ES-I3 (cell line): ENCODE measurements at regions not wholly inside any gene's neighbourhood (a gene's known extent, or its start where the extent isn't known, plus 50 kb on each side); places are given as distances from the start of the nearest gene placed in this dataset.
"Not testable (repeated sequence)": the region's sequence is repeated elsewhere in the genome, so short reads cannot be mapped to it uniquely, and the experiment has no call there.

Experiments used
- H3K36me3 ChIP-seq: 2 replicates; pipeline ENCODE4 v1.6.1; 2013; ENCODE audit warnings: mild to moderate bottlenecking, low read length, control low read depth, moderate library complexity; ENCODE audit not compliant: insufficient read depth
- H3K4me1 ChIP-seq: 2 replicates; pipeline ENCODE4 v1.6.1; 2013; ENCODE audit warnings: mild to moderate bottlenecking, control low read depth, low read length; ENCODE audit not compliant: insufficient read depth
- H3K9ac ChIP-seq: 2 replicates; pipeline ENCODE4 v1.6.1; 2013; ENCODE audit warnings: low read depth, mild to moderate bottlenecking, low read length, moderate library complexity
- H3K9me3 ChIP-seq: 2 replicates; pipeline ENCODE4 v1.6.1; 2013; ENCODE audit warnings: mild to moderate bottlenecking, low read length, moderate library complexity; ENCODE audit not compliant: control insufficient read depth, insufficient read depth

- not testable (repeated sequence) for H3K4me1 ChIP-seq, H3K9me3 ChIP-seq, H3K9ac ChIP-seq, H3K36me3 ChIP-seq
These were observed 207.2 kb downstream of the NPIPA7 start for GRCh38 chr16:16586073-16586651.

- not testable (repeated sequence) for H3K9ac ChIP-seq, H3K36me3 ChIP-seq, H3K4me1 ChIP-seq, H3K9me3 ChIP-seq
These were observed 208.0 kb downstream of the NPIPA7 start for GRCh38 chr16:16586969-16587368.

- H3K4me1 ChIP-seq, H3K9me3 ChIP-seq, H3K9ac ChIP-seq, H3K36me3 ChIP-seq: not testable (repeated sequence)
These were observed 209.5 kb downstream of the NPIPA7 start for GRCh38 chr16:16588436-16588835.

GRCh38 chr16:16590654-16591318 lies 211.8 kb downstream of the NPIPA7 start:
- not testable (repeated sequence) for H3K9me3 ChIP-seq, H3K36me3 ChIP-seq, H3K4me1 ChIP-seq, H3K9ac ChIP-seq

GRCh38 chr16:16593156-16593863 lies 214.4 kb downstream of the NPIPA7 start:
- H3K9me3 ChIP-seq, H3K4me1 ChIP-seq: not testable (repeated sequence)
- H3K9ac ChIP-seq, result peak overlapping the region; percentile 2; the same call in 1 of the 2 replicates

GRCh38 chr16:16595029-16595718 lies 216.2 kb downstream of the NPIPA7 start:
- H3K9ac ChIP-seq, H3K4me1 ChIP-seq, H3K36me3 ChIP-seq, H3K9me3 ChIP-seq: not testable (repeated sequence)

More at GRCh38 chr16:16593156-16593863, 214.4 kb downstream of the NPIPA7 start:
- not testable (repeated sequence) for H3K36me3 ChIP-seq

- not testable (repeated sequence) for H3K9ac ChIP-seq, H3K4me1 ChIP-seq, H3K36me3 ChIP-seq, H3K9me3 ChIP-seq
These were observed 222.3 kb downstream of the NPIPA7 start for GRCh38 chr16:16601239-16601638.

GRCh38 chr16:16607401-16608082 lies 228.6 kb downstream of the NPIPA7 start:
- not testable (repeated sequence) for H3K4me1 ChIP-seq, H3K36me3 ChIP-seq, H3K9ac ChIP-seq, H3K9me3 ChIP-seq

GRCh38 chr16:16609627-16610026 lies 230.7 kb downstream of the NPIPA7 start:
- H3K36me3 ChIP-seq, H3K4me1 ChIP-seq, H3K9ac ChIP-seq: not testable (repeated sequence)

GRCh38 chr16:16610389-16610967 lies 231.5 kb downstream of the NPIPA7 start:
- H3K36me3 ChIP-seq, H3K9ac ChIP-seq, H3K4me1 ChIP-seq, H3K9me3 ChIP-seq: not testable (repeated sequence)

More at GRCh38 chr16:16609627-16610026, 230.7 kb downstream of the NPIPA7 start:
- H3K9me3 ChIP-seq, result not testable (repeated sequence)

GRCh38 chr16:16613212-16613611 lies 234.3 kb downstream of the NPIPA7 start:
- not testable (repeated sequence) for H3K9ac ChIP-seq, H3K36me3 ChIP-seq, H3K9me3 ChIP-seq, H3K4me1 ChIP-seq

- H3K4me1 ChIP-seq, H3K36me3 ChIP-seq, H3K9me3 ChIP-seq, H3K9ac ChIP-seq: not testable (repeated sequence)
These were observed 235.5 kb downstream of the NPIPA7 start for GRCh38 chr16:16614484-16614883.

- not testable (repeated sequence) for H3K36me3 ChIP-seq, H3K9ac ChIP-seq, H3K9me3 ChIP-seq, H3K4me1 ChIP-seq
These were observed 240.1 kb downstream of the NPIPA7 start for GRCh38 chr16:16618963-16619465.

- not testable (repeated sequence) for H3K9me3 ChIP-seq, H3K9ac ChIP-seq, H3K36me3 ChIP-seq, H3K4me1 ChIP-seq
These were observed 245.4 kb downstream of the NPIPA7 start for GRCh38 chr16:16624367-16624766.
